ENCODE measurements at regions not wholly inside any gene's neighbourhood (a gene's known extent, or its start where the extent isn't known, plus 50 kb on each side); places are given as distances from the start of the nearest gene placed in this dataset.
"Not testable (repeated sequence)": the region's sequence is repeated elsewhere in the genome, so short reads cannot be mapped to it uniquely, and the experiment has no call there.

- DNase-seq (ENCODE audit: low read depth in 4 of 4, low spot score in 2 of 4), result no peak
These were observed 107.3 kb upstream of the FRMD4B start for GRCh38 chr3:69493157-69493556.

- DNase-seq (ENCODE audit: low read depth in 4 of 4, low spot score in 2 of 4), result no peak
These were observed 106.1 kb upstream of the FRMD4B start for GRCh38 chr3:69491975-69492374.

DNA sequence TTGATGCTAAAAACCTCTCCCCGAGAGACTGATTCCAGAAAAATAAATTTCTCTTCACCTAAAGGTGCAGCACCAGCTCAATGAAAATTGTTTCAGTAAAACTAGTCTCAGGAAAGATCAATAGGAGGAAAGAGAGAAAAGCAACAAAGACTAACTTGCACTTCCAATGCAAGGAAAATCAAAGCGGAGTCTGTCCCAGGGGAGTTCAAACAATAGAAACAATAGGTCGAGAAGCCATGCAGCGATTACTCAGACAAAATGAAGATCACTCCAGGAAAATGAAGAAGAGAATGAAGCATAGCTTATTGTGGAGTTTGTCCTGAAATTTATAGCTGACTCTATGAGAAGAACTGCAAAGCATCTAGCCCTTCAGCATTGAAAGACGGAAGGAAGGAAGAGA lies 105.1 kb upstream of the FRMD4B start:
- no peak for DNase-seq (ENCODE audit: low read depth in 4 of 4, low spot score in 2 of 4)

GRCh38 chr3:69490235-69490634 lies 104.3 kb upstream of the FRMD4B start:
- DNase-seq (ENCODE audit: low read depth in 4 of 4, low spot score in 2 of 4), result no peak

GRCh38 chr3:69488026-69488425 lies 102.1 kb upstream of the FRMD4B start:
- no peak for DNase-seq (ENCODE audit: low read depth in 4 of 4, low spot score in 2 of 4)

DNA sequence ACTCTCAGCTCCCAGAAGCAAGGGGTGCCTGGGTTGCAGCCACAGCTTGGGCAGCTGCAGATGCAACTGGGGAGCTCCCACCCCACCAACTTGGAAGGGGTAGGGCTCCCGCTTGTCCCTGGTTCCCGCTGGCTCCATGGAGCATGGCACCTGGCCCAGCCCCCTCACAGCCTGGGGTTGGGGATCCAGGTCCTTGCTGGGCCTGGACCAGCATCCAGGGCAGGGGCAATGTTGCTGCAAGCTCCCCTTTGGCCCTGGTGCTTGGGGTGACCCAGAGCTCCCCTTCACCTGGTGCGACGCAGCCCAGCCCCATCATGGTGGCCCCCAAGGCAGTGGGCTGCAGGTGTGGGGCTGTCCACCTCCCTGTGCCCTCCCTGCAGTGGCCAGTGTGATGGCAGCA lies 99.6 kb upstream of the FRMD4B start:
- DNase-seq (ENCODE audit: low read depth in 4 of 4, low spot score in 2 of 4), result no peak

DNA sequence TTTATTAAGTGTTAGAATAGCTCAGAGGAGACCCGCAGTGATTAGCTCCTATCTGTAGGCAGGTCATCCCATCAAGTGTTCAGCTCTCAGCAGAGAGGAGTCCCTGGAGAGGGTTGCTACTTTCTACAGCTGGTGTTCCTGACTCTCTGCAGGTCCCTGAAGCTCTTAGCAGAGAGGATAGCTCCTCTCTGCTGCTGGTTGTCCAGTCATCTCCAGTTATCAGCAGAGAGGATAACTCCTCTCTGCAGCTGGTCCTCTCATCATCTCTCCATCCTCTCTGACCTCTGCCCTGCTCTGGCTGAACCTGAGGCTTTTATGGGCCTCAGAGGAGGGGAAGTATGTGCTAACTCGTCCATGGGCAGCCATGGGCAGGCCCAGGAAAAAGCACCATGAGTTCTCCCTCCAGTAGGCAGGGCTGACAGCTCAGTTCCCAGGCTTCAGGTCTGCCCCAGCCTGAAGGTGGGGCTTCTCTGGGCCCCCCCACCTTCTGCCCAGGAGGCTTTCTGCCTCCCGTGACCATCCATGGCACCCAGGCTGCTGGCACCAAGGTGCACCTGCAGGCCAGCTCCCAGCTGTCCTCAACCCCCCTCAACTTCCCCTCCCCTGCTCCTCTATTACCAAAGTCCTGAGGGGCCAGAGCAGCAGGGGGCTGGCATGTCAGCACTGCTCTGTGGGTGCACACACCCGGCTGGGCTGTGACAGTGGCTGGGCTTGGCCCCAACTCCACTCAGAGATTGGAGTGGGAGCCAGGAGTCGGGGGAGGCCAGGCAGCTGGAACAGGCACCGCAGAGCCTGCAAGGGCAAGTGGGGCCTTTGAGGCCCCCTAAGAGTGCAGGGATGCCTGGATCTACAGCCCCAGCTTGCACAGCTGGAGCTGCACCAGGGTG lies 98.9 kb upstream of the FRMD4B start:
- DNase-seq (ENCODE audit: low read depth in 4 of 4, low spot score in 2 of 4), result no peak

- DNase-seq (ENCODE audit: low read depth in 4 of 4, low spot score in 2 of 4), result no peak
These were observed 97.6 kb upstream of the FRMD4B start for GRCh38 chr3:69483449-69483848.

GRCh38 chr3:69480986-69481385 lies 95.1 kb upstream of the FRMD4B start:
- DNase-seq (ENCODE audit: low read depth in 4 of 4, low spot score in 2 of 4), result not testable (repeated sequence)

GRCh38 chr3:69474186-69474585 lies 88.3 kb upstream of the FRMD4B start:
- no peak for DNase-seq (ENCODE audit: low read depth in 4 of 4, low spot score in 2 of 4)

- no peak for DNase-seq (ENCODE audit: low read depth in 4 of 4, low spot score in 2 of 4)
These were observed 86.2 kb upstream of the FRMD4B start for GRCh38 chr3:69472093-69472492.

- no peak for DNase-seq (ENCODE audit: low read depth in 4 of 4, low spot score in 2 of 4)
These were observed 77.6 kb upstream of the FRMD4B start for GRCh38 chr3:69463531-69463930.

DNA sequence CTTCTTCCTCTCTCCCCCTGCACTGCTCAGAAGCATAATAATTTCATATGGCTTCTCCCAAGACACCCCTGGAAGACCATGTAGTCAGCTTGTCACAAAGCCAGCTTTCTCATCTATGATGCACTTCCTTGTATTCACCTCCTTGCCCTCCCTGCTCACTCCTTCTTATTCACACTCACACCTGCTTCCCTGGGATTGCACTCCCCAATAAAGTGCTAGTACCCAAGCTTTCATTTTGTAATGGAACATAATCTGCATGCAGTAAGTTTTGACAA lies 76.9 kb upstream of the FRMD4B start:
- no peak for DNase-seq (ENCODE audit: low read depth in 4 of 4, low spot score in 2 of 4)

- DNase-seq (ENCODE audit: low read depth in 4 of 4, low spot score in 2 of 4), result no peak
These were observed 76.3 kb upstream of the FRMD4B start for GRCh38 chr3:69462022-69462825.

GRCh38 chr3:69460034-69460433 lies 74.1 kb upstream of the FRMD4B start:
- no peak for DNase-seq (ENCODE audit: low read depth in 4 of 4, low spot score in 2 of 4)

DNA sequence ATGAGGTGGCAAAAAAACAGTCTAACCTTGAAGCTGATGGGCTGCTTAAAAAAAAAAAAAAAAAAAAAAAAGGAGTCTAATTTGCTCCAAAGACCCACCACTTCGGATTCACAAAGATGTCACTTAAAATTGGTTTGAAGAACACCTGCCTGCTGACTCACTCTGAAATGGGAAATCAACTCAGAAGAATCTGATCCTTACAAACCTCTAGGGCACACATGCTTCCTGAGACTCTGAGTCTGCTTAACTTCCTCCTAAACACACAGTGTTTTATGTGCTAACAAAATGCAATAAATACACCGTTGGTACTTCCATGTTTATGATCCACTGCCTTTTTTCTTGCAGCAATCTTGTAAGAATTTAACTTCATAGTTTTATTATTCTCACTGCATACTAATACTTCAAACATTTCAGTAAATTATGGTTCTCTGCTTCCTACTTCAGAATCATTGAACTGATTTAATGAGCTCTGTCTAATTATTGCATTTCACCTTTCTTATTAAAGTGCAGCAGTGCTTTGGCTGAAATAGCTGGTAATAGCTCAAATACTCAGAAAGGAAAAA lies 73.0 kb upstream of the FRMD4B start:
- DNase-seq (ENCODE audit: low read depth in 4 of 4, low spot score in 2 of 4), result no peak

- DNase-seq (ENCODE audit: low read depth in 4 of 4, low spot score in 2 of 4), result no peak
These were observed 70.7 kb upstream of the FRMD4B start for GRCh38 chr3:69456631-69457030.

DNA sequence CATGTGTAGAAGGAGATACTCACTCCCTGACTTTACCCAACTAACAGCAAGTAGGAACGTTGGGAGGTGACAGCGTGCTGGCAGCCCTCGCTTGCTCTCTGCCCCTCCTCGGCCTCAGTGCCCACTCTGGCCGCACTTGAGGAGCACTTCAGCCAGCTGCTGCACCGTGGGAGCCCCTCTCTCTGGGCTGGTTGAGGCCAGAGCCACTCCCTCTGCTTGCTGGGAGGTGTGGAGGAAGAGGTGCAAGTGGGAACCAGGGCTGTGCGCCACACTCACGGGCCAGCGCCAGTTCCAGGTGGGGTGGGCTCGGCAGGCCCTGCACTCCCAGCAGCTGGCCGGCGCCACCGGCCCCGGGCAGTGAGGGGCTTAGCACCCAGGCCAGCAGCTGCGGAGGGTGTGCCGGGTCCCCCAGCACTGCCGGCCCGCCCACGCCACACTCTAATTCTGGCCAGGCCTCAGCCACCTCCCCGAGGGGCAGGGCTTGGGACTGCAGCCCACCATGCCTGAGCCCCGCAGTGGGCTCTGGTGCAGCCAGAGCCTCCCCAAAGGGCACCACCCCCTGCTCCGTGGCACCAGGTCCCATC lies 68.4 kb upstream of the FRMD4B start:
- no peak for DNase-seq (ENCODE audit: low read depth in 4 of 4, low spot score in 2 of 4)

DNA sequence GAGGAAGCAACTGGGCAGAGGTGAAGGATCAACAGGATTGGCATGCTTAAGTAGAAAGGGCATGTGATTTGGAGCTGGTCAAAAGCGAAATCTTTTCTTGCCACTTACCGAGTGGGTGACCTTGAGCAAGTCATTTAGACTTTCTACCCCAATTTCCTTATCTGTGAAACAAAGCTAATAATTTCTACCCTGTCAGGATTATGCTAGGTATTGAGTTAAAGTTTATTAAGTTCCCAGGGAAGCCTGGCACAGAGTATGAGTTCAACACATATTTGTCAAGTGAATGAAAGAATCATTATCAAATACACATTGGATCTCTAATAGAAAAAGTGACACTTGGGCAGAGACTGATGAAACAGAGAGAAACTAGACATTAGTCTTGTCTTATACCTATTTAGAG lies 66.4 kb upstream of the FRMD4B start:
- no peak for DNase-seq (ENCODE audit: low read depth in 4 of 4, low spot score in 2 of 4)

DNA sequence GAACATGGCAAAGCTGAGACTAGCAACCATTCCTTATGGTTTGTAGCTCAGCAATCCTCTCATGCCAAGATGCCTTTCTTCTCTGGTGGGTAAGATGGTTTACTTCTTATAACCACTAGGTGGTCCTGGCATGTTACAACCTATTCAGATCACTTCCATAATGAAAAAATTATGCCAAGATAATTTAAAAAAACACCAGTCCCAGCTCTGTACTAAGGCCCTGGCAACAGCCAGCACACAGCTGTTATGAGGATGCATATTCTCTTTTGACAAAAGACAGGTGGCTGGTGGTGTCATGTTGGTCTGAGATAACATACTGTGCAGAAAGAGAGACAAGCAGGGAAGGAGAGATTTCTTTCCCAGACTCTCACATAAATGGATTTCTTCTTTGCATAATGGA lies 65.7 kb upstream of the FRMD4B start:
- DNase-seq (ENCODE audit: low read depth in 4 of 4, low spot score in 2 of 4), result no peak

DNA sequence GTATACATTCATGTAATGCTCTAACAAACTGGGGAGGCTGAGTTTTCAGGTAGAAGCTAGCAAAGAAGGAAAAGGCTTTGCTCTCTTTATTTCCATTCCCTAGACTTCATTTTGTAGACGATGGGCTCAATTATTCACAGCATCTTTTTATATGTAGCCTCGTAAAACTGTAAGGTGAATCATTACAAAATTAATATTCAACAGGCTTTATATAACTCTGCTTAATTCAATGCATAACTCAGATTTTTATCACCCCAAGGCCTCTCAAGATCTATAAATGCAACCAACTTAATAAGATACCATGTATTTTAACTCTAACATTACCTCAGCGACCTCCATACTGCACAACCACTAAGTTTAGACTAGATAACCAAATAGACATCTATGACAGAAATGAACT lies 63.0 kb upstream of the FRMD4B start:
- no peak for DNase-seq (ENCODE audit: low read depth in 4 of 4, low spot score in 2 of 4)

Measured in left renal cortex interstitium (tissue), 4 donors.